Suprapubic skin (tissue), 2 donors: ENCODE measurements at regions not wholly inside any gene's neighbourhood (a gene's known extent, or its start where the extent isn't known, plus 50 kb on each side); places are given as distances from the start of the nearest gene placed in this dataset.

Experiments used
- EP300 ChIP-seq: sonication (generic); formaldehyde crosslinking; IDR thresholded peaks from one replicate; pipeline ENCODE4 v1.6.1; 2017; ENCODE audit warnings: antibody characterized with exemption
- POLR2A ChIP-seq, 2 donors: fragments of 450-650 bp; IDR thresholded peaks; one replicate each; pipeline ENCODE4 v1.6.1; 2017; ENCODE audit warnings: antibody characterized with exemption in 2 of 2, mild to moderate bottlenecking in 2 of 2, moderate library complexity in 2 of 2

DNA sequence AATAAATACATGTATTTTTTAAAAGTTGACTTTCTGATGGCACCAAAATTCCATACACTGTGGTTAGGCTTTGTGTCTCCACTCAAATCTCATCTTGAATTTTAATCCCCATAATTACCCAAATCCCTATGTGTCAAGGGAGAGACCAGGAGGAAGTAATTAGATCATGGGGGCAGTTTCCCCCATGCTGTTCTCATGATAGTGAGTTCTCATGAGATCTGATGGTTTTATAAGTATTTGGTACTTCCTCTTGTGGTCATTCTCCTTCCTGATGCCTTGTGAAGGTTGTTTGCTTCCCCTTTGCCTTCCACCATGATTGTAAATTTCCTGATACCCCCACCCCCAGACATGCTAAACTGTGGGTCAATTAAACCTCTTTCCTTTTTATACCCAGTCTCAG is 1218.4 kb upstream of the PRMT6 start:
- TF ChIP-seq EP300 (no peak), POLR2A (IDR thresholded peaks at IDR 0.05) (no peak)
